ENCODE measurements at regions not wholly inside any gene's neighbourhood (a gene's known extent, or its start where the extent isn't known, plus 50 kb on each side); places are given as distances from the start of the nearest gene placed in this dataset.

DNA sequence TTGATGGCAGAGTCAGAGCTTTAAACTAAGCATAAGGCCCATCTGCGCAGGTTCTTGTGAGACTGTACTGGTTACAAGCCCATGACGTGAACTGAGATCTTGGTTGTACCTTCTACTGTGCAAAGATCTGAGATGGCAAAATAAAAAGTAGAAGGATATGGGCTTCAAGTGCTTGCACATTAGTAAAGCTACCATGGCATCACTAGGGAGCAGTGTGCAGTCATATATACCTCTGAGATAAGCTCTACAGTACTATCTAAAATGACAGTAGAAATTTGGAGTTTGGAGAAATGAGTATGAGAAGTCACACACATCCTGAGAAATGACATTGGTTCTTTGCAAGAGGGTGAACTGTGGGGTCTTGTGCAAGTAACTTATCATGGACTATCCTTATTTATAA, 408.2 kb upstream of the PRR16 start:
- Mint-ChIP-seq H3K4me3 (no peak overlapping the region), H3K36me3 (ENCODE audit: low read depth) (no peaks in the 10 kb centered on the region), H3K4me1 (ENCODE audit: low read depth) (no peaks in the 10 kb centered on the region), H3K9me3 (peaks cover 1% of the 10 kb centered on the region), H3K27me3 (no peaks in the 10 kb centered on the region), H3K27ac (no peak overlapping the region)
- Histone ChIP-seq H3K4me1 (ENCODE audit: insufficient read depth, low read length) (no peaks in the 10 kb centered on the region), H3K9me3 (ENCODE audit: control insufficient read depth in 1 of 2, insufficient read depth in 1 of 2, low read length in 2 of 2) (no peaks in the 10 kb centered on the region), H3K27ac (ENCODE audit: low read depth in 1 of 2, low read length in 2 of 2) (no peak overlapping the region), H3K36me3 (ENCODE audit: insufficient read depth, low read length) (no peaks in the 10 kb centered on the region), H3K27me3 (ENCODE audit: control insufficient read depth in 1 of 2, insufficient read depth in 2 of 2, low read length in 2 of 2) (no peaks in the 10 kb centered on the region), H3K4me3 (ENCODE audit: low read length) (no peak overlapping the region)
- ChIA-PET POLR2A (no interaction called here), CTCF (no interaction called here)
- DNase-seq (no peak), ATAC-seq (ENCODE audit: poor library complexity) (no peak)
- intact Hi-C loops (cut with DNase I, micrococcal nuclease): no loop called here
- TF ChIP-seq, protein P1, sequence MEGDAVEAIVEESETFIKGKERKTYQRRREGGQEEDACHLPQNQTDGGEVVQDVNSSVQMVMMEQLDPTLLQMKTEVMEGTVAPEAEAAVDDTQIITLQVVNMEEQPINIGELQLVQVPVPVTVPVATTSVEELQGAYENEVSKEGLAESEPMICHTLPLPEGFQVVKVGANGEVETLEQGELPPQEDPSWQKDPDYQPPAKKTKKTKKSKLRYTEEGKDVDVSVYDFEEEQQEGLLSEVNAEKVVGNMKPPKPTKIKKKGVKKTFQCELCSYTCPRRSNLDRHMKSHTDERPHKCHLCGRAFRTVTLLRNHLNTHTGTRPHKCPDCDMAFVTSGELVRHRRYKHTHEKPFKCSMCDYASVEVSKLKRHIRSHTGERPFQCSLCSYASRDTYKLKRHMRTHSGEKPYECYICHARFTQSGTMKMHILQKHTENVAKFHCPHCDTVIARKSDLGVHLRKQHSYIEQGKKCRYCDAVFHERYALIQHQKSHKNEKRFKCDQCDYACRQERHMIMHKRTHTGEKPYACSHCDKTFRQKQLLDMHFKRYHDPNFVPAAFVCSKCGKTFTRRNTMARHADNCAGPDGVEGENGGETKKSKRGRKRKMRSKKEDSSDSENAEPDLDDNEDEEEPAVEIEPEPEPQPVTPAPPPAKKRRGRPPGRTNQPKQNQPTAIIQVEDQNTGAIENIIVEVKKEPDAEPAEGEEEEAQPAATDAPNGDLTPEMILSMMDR (IDR thresholded peaks at IDR 0.05): no peak

GRCh38 chr5:120062515-120062917, 401.6 kb upstream of the PRR16 start:
- no peaks in the 10 kb centered on the region for H3K27me3 Mint-ChIP-seq
- peaks cover 4% of the 10 kb centered on the region for H3K9me3 Mint-ChIP-seq
- H3K4me1 Mint-ChIP-seq (ENCODE audit: low read depth): no peaks in the 10 kb centered on the region
- H3K27ac Mint-ChIP-seq: no peak overlapping the region
- ChIA-PET POLR2A (no interaction called here), CTCF (no interaction called here)
- Histone ChIP-seq H3K27me3 (ENCODE audit: control insufficient read depth in 1 of 2, insufficient read depth in 2 of 2, low read length in 2 of 2) (no peaks in the 10 kb centered on the region), H3K4me1 (ENCODE audit: insufficient read depth, low read length) (no peaks in the 10 kb centered on the region), H3K36me3 (ENCODE audit: insufficient read depth, low read length) (no peaks in the 10 kb centered on the region), H3K4me3 (ENCODE audit: low read length) (no peak overlapping the region), H3K27ac (ENCODE audit: low read depth in 1 of 2, low read length in 2 of 2) (no peak overlapping the region), H3K9me3 (ENCODE audit: control insufficient read depth in 1 of 2, insufficient read depth in 1 of 2, low read length in 2 of 2) (no peaks in the 10 kb centered on the region)
- ATAC-seq (ENCODE audit: poor library complexity) (no peak), DNase-seq (no peak)
- no peaks in the 10 kb centered on the region for H3K36me3 Mint-ChIP-seq (ENCODE audit: low read depth)
- TF ChIP-seq, protein P1 (IDR thresholded peaks at IDR 0.05): no peak
- no peak overlapping the region for H3K4me3 Mint-ChIP-seq
- intact Hi-C loops (cut with DNase I, micrococcal nuclease): no loop called here

GRCh38 chr5:120072068-120072761, 391.9 kb upstream of the PRR16 start:
- no peak overlapping the region for H3K4me3 Mint-ChIP-seq
- TF ChIP-seq, protein P1 (IDR thresholded peaks at IDR 0.05): no peak
- no peaks in the 10 kb centered on the region for H3K36me3 ChIP-seq (ENCODE audit: insufficient read depth, low read length)
- H3K4me1 ChIP-seq (ENCODE audit: insufficient read depth, low read length): no peaks in the 10 kb centered on the region
- H3K36me3 Mint-ChIP-seq (ENCODE audit: low read depth): no peaks in the 10 kb centered on the region
- ChIA-PET CTCF (no interaction called here), POLR2A (no interaction called here)
- H3K27ac ChIP-seq (ENCODE audit: low read depth in 1 of 2, low read length in 2 of 2): no peak overlapping the region
- H3K9me3 ChIP-seq (ENCODE audit: control insufficient read depth in 1 of 2, insufficient read depth in 1 of 2, low read length in 2 of 2): no peaks in the 10 kb centered on the region
- ATAC-seq (ENCODE audit: poor library complexity): no peak
- intact Hi-C loops (cut with DNase I, micrococcal nuclease): no loop called here
- no peaks in the 10 kb centered on the region for H3K27me3 Mint-ChIP-seq
- H3K4me3 ChIP-seq (ENCODE audit: low read length): no peak overlapping the region
- no peaks in the 10 kb centered on the region for H3K4me1 Mint-ChIP-seq (ENCODE audit: low read depth)
- no peak overlapping the region for H3K27ac Mint-ChIP-seq
- no peak for DNase-seq
- no peaks in the 10 kb centered on the region for H3K9me3 Mint-ChIP-seq
- no peaks in the 10 kb centered on the region for H3K27me3 ChIP-seq (ENCODE audit: control insufficient read depth in 1 of 2, insufficient read depth in 2 of 2, low read length in 2 of 2)

Measured in CD4-positive, alpha-beta T cell (primary cell).